MM.1S (cell line): ENCODE measurements at regions not wholly inside any gene's neighbourhood (a gene's known extent, or its start where the extent isn't known, plus 50 kb on each side); places are given as distances from the start of the nearest gene placed in this dataset.

Experiments
- DNase-seq: peaks from one replicate; pipeline ENCODE4 v3.0.0-alpha.2; 2015
- H2AFZ ChIP-seq: fragments of 300-600 bp; sonication (generic); 2 replicates; pipeline ENCODE4 v1.6.0; 2016; ENCODE audit warnings: antibody characterized with exemption, low read length
- H3F3A ChIP-seq: fragments of 300-600 bp; sonication (generic); 2 replicates; pipeline ENCODE4 v1.6.1; 2016; ENCODE audit warnings: mild to moderate bottlenecking, antibody characterized with exemption, low read length, moderate library complexity, mixed read lengths; ENCODE audit not compliant: insufficient read depth
- H3K27ac ChIP-seq: fragments of 300-600 bp; sonication (generic); 2 replicates; pipeline ENCODE4 v1.5.1; 2016; ENCODE audit warnings: mild to moderate bottlenecking, low read length
- H3K27me3 ChIP-seq: fragments of 300-600 bp; sonication (generic); replicated peaks from 2 replicates; pipeline ENCODE4 v1.6.0; 2016; ENCODE audit warnings: low read length; ENCODE audit not compliant: insufficient read depth
- H3K36me3 ChIP-seq: fragments of 300-600 bp; sonication (generic); replicated peaks from 2 replicates; pipeline ENCODE4 v1.6.1; 2016; ENCODE audit warnings: mild to moderate bottlenecking, low read length, mixed read lengths; ENCODE audit not compliant: insufficient read depth
- H3K4me1 ChIP-seq: fragments of 300-600 bp; sonication (generic); 2 replicates; pipeline ENCODE4 v1.6.1; 2016; ENCODE audit warnings: low read length, mixed read lengths
- H3K4me2 ChIP-seq: fragments of 300-600 bp; sonication (generic); 2 replicates; pipeline ENCODE4 v1.6.0; 2016; ENCODE audit warnings: low read depth, low read length
- H3K4me3 ChIP-seq: fragments of 300-600 bp; sonication (generic); 2 replicates; pipeline ENCODE4 v1.5.1; 2016; ENCODE audit warnings: low read length, mixed read lengths
- H3K79me2 ChIP-seq: fragments of 300-600 bp; sonication (generic); 2 replicates; pipeline ENCODE4 v1.6.1; 2016; ENCODE audit warnings: mixed run types, low read length, mixed read lengths
- H3K9ac ChIP-seq: fragments of 300-600 bp; sonication (generic); 2 replicates; pipeline ENCODE4 v1.6.1; 2016; ENCODE audit warnings: low read length, mixed read lengths
- H3K9me2 ChIP-seq: fragments of 300-600 bp; sonication (generic); replicated peaks from 2 replicates; pipeline ENCODE4 v1.6.1; 2016; ENCODE audit warnings: mild to moderate bottlenecking, low read length, mixed read lengths; ENCODE audit not compliant: insufficient read depth
- H3K9me3 ChIP-seq: fragments of 300-600 bp; sonication (generic); replicated peaks from 2 replicates; pipeline ENCODE4 v1.6.1; 2016; ENCODE audit warnings: mild to moderate bottlenecking, low read length, mixed read lengths; ENCODE audit not compliant: insufficient read depth
- H4K20me1 ChIP-seq: fragments of 300-600 bp; sonication (generic); 2 replicates; pipeline ENCODE4 v1.6.1; 2016; ENCODE audit warnings: mild to moderate bottlenecking, low read length, moderate library complexity, mixed read lengths; ENCODE audit not compliant: insufficient read depth
- EZH2 ChIP-seq: fragments of 300-600 bp; sonication (generic); optimal IDR thresholded peaks from 2 replicates; pipeline ENCODE3; 2017; ENCODE audit warnings: low read depth, mild to moderate bottlenecking, antibody characterized with exemption, low read length, mixed read lengths
- EZH2phosphoT487 ChIP-seq: fragments of 300-600 bp; sonication (generic); IDR thresholded peaks from 2 replicates; pipeline ENCODE4 v1.6.1; 2018; ENCODE audit warnings: antibody characterized with exemption, low read length
- TF ChIP-seq, protein P1 (sequence below): fragments of 300-600 bp; sonication (generic); IDR thresholded peaks from 2 replicates; pipeline ENCODE4 v1.5.1; 2016; ENCODE audit warnings: antibody characterized with exemption, low read length, mixed read lengths

DNA sequence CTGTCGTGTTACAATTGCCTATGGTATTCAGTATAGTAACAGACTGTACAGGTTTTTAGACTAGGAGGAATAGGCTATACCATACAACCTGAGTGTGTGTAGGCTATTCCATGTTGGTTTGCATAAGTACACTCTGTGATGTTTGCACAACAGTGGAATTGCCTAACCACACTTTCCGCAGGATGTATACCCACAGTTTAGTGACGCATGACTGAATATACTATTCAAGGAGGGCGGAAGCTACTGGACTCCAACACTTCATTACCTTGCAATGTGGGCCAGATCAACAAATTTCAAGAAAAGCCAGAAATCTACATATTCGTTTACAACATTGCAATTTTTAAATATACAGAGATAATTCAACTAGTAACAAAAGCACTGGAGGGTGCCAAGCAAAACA is 317.2 kb downstream of the PDGFC start:
- TF ChIP-seq EZH2phosphoT487, result no peak
- no peaks in the 10 kb centered on the region for H3K27me3 ChIP-seq
- H4K20me1 ChIP-seq, result no peaks in the 10 kb centered on the region
- H3K4me2 ChIP-seq, result no peak overlapping the region
- no peaks in the 10 kb centered on the region for H3K9me2 ChIP-seq
- no peak overlapping the region for H3K27ac ChIP-seq
- H3K9me3 ChIP-seq, result no peaks in the 10 kb centered on the region
- H3K4me1 ChIP-seq, result no peaks in the 10 kb centered on the region
- H3K36me3 ChIP-seq, result no peaks in the 10 kb centered on the region
- H3F3A ChIP-seq, result no peaks in the 10 kb centered on the region
- no peak for DNase-seq
- no peaks in the 10 kb centered on the region for H3K79me2 ChIP-seq
- no peak overlapping the region for H3K4me3 ChIP-seq
- no peak overlapping the region for H3K9ac ChIP-seq
- no peak overlapping the region for H2AFZ ChIP-seq

DNA sequence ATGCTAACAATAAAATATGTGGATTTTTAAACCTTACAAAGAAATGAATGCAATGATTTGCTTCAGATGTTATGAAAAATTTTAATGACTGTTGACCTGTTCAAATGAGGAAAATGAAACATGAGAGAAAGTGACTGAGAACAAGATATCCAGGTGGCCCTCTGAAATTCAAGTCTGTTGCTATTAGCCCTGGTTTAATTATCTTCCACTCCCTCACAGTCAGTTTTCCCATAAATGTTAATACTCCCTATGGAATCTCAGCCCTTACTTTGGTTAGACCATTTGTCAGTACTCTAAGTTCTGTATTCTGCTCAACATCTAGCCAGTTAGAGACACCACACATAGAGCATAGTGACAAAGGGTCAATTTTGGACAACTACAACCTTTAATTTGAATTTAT is 327.8 kb downstream of the PDGFC start:
- H3K9me2 ChIP-seq, result no peaks in the 10 kb centered on the region
- H3F3A ChIP-seq, result no peaks in the 10 kb centered on the region
- no peak overlapping the region for H3K4me2 ChIP-seq
- H3K9me3 ChIP-seq, result no peaks in the 10 kb centered on the region
- H3K4me3 ChIP-seq, result no peak overlapping the region
- H3K36me3 ChIP-seq, result no peaks in the 10 kb centered on the region
- DNase-seq, result no peak
- H4K20me1 ChIP-seq, result no peaks in the 10 kb centered on the region
- H3K27me3 ChIP-seq, result no peaks in the 10 kb centered on the region
- no peaks in the 10 kb centered on the region for H3K4me1 ChIP-seq
- H3K79me2 ChIP-seq, result no peaks in the 10 kb centered on the region
- no peak overlapping the region for H2AFZ ChIP-seq
- H3K27ac ChIP-seq, result no peak overlapping the region
- TF ChIP-seq, protein P1, sequence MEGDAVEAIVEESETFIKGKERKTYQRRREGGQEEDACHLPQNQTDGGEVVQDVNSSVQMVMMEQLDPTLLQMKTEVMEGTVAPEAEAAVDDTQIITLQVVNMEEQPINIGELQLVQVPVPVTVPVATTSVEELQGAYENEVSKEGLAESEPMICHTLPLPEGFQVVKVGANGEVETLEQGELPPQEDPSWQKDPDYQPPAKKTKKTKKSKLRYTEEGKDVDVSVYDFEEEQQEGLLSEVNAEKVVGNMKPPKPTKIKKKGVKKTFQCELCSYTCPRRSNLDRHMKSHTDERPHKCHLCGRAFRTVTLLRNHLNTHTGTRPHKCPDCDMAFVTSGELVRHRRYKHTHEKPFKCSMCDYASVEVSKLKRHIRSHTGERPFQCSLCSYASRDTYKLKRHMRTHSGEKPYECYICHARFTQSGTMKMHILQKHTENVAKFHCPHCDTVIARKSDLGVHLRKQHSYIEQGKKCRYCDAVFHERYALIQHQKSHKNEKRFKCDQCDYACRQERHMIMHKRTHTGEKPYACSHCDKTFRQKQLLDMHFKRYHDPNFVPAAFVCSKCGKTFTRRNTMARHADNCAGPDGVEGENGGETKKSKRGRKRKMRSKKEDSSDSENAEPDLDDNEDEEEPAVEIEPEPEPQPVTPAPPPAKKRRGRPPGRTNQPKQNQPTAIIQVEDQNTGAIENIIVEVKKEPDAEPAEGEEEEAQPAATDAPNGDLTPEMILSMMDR, result no peak
- TF ChIP-seq EZH2phosphoT487 (no peak), EZH2 (no peak)
- H3K9ac ChIP-seq, result no peak overlapping the region

DNA sequence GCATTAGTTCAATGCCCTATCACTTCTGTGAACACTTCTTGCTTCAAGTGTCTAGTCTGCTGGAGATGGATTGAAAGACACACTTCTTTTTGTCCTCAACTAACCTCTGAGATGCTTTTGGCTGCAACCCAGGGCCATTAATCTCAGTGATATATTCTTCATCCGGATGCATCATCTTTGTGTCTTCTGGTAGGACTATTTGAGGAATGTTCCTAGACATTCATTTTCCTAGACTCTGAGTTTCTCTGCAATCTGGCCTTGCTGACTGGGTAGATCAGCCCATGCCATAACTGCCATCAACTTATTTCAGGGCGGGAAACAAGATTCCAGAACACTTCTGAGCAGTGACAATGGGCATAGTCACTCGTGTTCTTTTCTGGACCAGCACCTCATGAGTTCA is 329.4 kb downstream of the PDGFC start:
- H2AFZ ChIP-seq, result no peak overlapping the region
- no peak for DNase-seq

DNA sequence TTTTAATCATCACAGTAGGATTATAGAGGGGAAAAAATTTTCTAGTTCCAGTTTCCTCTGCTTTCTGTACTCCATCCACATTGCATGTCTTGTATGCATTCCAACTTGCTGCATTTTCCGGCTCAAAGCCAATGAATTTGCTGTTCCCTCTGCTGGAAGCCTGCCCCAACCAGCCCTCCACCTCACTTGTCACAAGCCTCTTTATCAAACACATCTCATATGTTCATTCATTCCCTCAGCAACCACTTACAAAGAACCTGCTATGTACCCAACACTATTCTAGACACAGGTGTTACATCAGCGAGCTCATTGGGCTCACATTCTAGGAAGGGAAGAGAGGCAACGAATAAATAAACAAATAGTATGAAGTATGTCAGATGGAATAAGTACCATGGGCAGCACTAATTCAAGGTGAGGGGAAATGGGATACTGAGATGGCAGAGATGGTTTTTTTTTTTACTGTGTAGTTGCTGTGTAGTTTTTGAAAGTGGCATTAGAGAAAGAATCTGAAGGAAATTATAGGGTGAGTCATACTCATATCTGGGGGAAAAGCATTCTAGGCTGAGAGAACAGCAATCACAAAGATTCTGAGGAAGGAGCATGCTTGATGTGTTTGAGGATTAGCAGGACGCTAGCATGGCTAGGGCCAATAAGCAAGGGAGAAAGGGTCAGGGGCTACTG is 332.5 kb downstream of the PDGFC start:
- TF ChIP-seq EZH2 (no peak), EZH2phosphoT487 (no peak)
- TF ChIP-seq, protein P1, result no peak
- Histone ChIP-seq H3K27me3 (no peaks in the 10 kb centered on the region), H3K9me2 (no peaks in the 10 kb centered on the region), H3K9ac (no peak overlapping the region), H3K4me1 (peaks cover 14% of the 10 kb centered on the region), H3K27ac (no peak overlapping the region), H3K4me3 (no peak overlapping the region), H3K36me3 (no peaks in the 10 kb centered on the region), H3K9me3 (no peaks in the 10 kb centered on the region), H3K4me2 (no peak overlapping the region), H3K79me2 (no peaks in the 10 kb centered on the region), H3F3A (no peaks in the 10 kb centered on the region), H4K20me1 (no peaks in the 10 kb centered on the region), H2AFZ (no peak overlapping the region)
- no peak for DNase-seq

More for the DNA sequence above, 329.4 kb downstream of the PDGFC start:
- H3F3A ChIP-seq, result no peaks in the 10 kb centered on the region
- 0 out of 2 replicates have a peak, but pooled peaks cover 2% of the 10 kb centered on the region for H3K4me1 ChIP-seq
- no peak overlapping the region for H3K4me3 ChIP-seq
- H4K20me1 ChIP-seq, result no peaks in the 10 kb centered on the region
- no peak overlapping the region for H3K4me2 ChIP-seq
- no peaks in the 10 kb centered on the region for H3K36me3 ChIP-seq
- TF ChIP-seq, protein P1, result no peak
- TF ChIP-seq EZH2, result no peak
- H3K27ac ChIP-seq, result no peak overlapping the region
- no peaks in the 10 kb centered on the region for H3K27me3 ChIP-seq
- H3K9me2 ChIP-seq, result no peaks in the 10 kb centered on the region
- no peaks in the 10 kb centered on the region for H3K79me2 ChIP-seq
- no peaks in the 10 kb centered on the region for H3K9me3 ChIP-seq
- no peak overlapping the region for H3K9ac ChIP-seq
